Peyer's patch (tissue), 4 donors: ENCODE measurements at regions not wholly inside any gene's neighbourhood (a gene's known extent, or its start where the extent isn't known, plus 50 kb on each side); places are given as distances from the start of the nearest gene placed in this dataset.
A peak's percentile ranks its signal among the peaks of the same experiment; 100 is the strongest.

Source experiments
- DNase-seq, 3 donors: peaks; one replicate each; pipeline ENCODE4 v3.0.0-alpha.2; 2017 to 2019
- H3K27ac ChIP-seq, 4 donors: fragments of 200-600 bp; sonication (generic); one replicate each; pipeline ENCODE4 v1.5.1; 2016 to 2019
- H3K27me3 ChIP-seq, 2 donors: fragments of 200-600 bp; sonication (generic); one replicate each; pipeline ENCODE4 v1.5.1; 2019
- H3K36me3 ChIP-seq, 3 donors: fragments of 200-600 bp; sonication (generic); one replicate each; pipeline ENCODE4 v1.5.1; 2016 to 2019
- H3K4me1 ChIP-seq, 4 donors: fragments of 200-600 bp; sonication (generic); one replicate each; pipeline ENCODE4 v1.5.1; 2016 to 2019
- H3K4me3 ChIP-seq, 4 donors: fragments of 200-600 bp; sonication (generic); 1 replicate in 3 of 4; 2 replicates in 1 of 4; pipeline ENCODE4 v1.5.1; 2016 to 2019; ENCODE audit warnings: mild to moderate bottlenecking in 1 of 4
- H3K9me3 ChIP-seq, 4 donors: fragments of 200-600 bp; sonication (generic); one replicate each; pipeline ENCODE4 v1.5.1; 2016 to 2019; ENCODE audit warnings: mild to moderate bottlenecking in 1 of 4
- POLR2A ChIP-seq, 2 donors: fragments of 450-650 bp; IDR thresholded peaks; one replicate each; pipeline ENCODE4 v1.5.1; 2017; ENCODE audit warnings: antibody characterized with exemption in 2 of 2, mild to moderate bottlenecking in 2 of 2, moderate library complexity in 2 of 2
- TF ChIP-seq, protein P1 (sequence below), 6 experiments: fragments of 450-650 bp in 4 of 6; fragments of 200-600 bp in 2 of 6; sonication (generic) in 1 of 6; IDR thresholded peaks; one replicate each; pipeline ENCODE4 v1.5.1; 2017 to 2019; ENCODE audit warnings: antibody characterized with exemption in 6 of 6, mild to moderate bottlenecking in 3 of 6, moderate library complexity in 1 of 6

DNA sequence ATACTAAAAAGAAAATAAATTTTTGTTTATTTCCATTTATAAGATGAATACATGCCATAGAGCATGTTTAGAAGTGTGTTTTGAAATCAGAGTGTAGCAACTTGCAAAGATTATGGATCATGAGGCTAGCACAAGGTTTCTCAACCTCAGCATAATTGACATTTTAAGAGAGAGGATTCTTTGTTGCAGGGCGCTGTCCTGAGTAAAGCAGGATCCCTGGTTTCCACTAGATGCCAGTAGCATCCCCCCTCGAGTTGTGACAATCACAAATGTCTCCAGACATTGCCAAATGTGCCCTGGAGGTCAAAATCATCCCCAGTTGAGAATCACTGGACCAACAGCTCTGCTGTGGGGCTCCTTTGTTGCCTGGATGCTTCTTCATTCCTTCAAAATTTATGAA is 128.5 kb upstream of the RBMS3 start:
- TF ChIP-seq, protein P1, sequence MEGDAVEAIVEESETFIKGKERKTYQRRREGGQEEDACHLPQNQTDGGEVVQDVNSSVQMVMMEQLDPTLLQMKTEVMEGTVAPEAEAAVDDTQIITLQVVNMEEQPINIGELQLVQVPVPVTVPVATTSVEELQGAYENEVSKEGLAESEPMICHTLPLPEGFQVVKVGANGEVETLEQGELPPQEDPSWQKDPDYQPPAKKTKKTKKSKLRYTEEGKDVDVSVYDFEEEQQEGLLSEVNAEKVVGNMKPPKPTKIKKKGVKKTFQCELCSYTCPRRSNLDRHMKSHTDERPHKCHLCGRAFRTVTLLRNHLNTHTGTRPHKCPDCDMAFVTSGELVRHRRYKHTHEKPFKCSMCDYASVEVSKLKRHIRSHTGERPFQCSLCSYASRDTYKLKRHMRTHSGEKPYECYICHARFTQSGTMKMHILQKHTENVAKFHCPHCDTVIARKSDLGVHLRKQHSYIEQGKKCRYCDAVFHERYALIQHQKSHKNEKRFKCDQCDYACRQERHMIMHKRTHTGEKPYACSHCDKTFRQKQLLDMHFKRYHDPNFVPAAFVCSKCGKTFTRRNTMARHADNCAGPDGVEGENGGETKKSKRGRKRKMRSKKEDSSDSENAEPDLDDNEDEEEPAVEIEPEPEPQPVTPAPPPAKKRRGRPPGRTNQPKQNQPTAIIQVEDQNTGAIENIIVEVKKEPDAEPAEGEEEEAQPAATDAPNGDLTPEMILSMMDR (IDR thresholded peaks at IDR 0.05) = no peak
- TF ChIP-seq POLR2A (IDR thresholded peaks at IDR 0.05) = no peak
- Histone ChIP-seq H3K9me3 (no peaks in the 10 kb centered on the region), H3K4me3 (no peak overlapping the region), H3K27ac (no peak overlapping the region), H3K27me3 (no peaks in the 10 kb centered on the region), H3K4me1 (no peaks in the 10 kb centered on the region), H3K36me3 (no peaks in the 10 kb centered on the region)
- no peak for DNase-seq

DNA sequence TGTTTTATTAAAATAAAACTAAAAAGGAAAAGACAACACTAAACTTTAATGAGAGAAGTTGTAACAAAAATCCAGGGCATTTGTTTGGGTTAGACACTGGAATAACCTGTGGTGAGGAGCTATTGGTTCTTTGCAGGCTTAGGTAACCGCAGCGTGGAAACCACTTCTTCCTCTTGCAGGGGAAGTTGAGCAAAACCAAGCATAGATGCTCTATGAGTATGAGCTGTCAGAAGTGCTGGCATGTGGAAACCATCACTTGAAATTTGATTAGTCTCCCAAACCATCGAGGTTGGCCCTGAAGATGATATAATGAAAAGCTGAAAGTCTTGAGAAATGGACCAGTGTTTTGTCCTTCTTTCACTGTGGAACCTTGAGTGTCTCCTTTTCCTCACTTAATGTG is 127.1 kb upstream of the RBMS3 start:
- Histone ChIP-seq H3K9me3 (no peaks in the 10 kb centered on the region), H3K36me3 (no peaks in the 10 kb centered on the region), H3K27me3 (no peaks in the 10 kb centered on the region), H3K4me1 (no peaks in the 10 kb centered on the region), H3K27ac (no peak overlapping the region), H3K4me3 (no peak overlapping the region)
- TF ChIP-seq, protein P1 (IDR thresholded peaks at IDR 0.05) = no peak
- no peak for TF ChIP-seq POLR2A (IDR thresholded peaks at IDR 0.05)
- peak in 2 of 3 donors; percentile 16 to 48 for DNase-seq

DNA sequence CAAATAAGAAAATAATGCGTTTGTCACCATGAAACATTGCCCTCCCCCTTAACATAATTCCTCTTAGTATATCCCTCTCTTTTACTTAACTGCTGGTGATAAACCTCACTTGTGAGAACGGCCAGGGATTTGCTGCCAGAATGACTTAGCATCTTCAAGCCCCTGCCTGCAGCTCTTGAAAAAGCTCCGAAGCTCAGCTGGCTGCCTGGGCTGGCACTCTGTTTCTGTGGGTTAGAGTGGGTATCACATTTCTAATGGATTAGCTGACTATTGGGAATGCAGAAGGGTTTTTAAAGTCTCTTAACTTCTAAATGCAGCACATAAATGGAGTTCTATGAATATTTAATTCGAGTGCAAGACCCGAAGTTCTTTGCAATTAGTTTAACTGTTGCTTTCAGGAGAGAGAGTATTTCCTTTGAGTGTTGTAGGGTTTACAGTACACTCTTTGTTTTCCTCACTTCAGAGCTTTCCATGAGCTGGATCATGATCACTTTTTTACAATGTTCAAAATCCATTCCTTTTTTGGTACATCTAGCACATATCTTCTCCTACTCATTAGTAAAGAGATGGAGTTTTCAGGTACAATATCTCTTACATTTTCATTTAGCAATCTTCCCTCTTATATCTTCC is 124.7 kb upstream of the RBMS3 start:
- H3K36me3 ChIP-seq = no peaks in the 10 kb centered on the region
- no peaks in the 10 kb centered on the region for H3K27me3 ChIP-seq
- no peak for TF ChIP-seq POLR2A (IDR thresholded peaks at IDR 0.05)

DNA sequence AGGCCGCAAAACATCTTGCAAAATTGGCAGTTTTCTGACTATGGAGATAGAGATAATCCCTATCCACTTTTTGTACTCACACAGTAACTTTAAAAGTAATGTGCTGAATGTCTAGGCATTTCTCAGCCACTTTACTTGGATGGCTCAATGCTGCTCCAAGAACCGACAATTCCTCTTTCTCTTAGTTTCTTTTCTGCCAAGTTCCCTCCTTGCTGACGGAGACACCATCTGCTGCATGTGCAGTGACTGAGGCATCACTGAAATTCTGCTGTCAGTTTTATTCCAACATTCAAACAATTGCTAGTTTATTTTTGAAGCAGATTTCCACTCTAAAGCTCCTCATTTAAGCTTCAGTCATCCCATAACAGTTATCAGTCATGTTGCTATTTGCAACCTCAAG is 116.0 kb upstream of the RBMS3 start:
- Histone ChIP-seq H3K9me3 (no peaks in the 10 kb centered on the region), H3K4me3 (no peak overlapping the region), H3K36me3 (no peaks in the 10 kb centered on the region), H3K27me3 (no peaks in the 10 kb centered on the region), H3K4me1 (no peaks in the 10 kb centered on the region), H3K27ac (no peak overlapping the region)
- no peak for DNase-seq
- no peak for TF ChIP-seq POLR2A (IDR thresholded peaks at IDR 0.05)
- TF ChIP-seq, protein P1 (IDR thresholded peaks at IDR 0.05) = no peak

More for the DNA sequence above, 124.7 kb upstream of the RBMS3 start:
- no peaks in the 10 kb centered on the region for H3K9me3 ChIP-seq
- no peak overlapping the region for H3K4me3 ChIP-seq
- DNase-seq = no peak
- no peak overlapping the region for H3K27ac ChIP-seq
- H3K4me1 ChIP-seq = no peaks in the 10 kb centered on the region

DNA sequence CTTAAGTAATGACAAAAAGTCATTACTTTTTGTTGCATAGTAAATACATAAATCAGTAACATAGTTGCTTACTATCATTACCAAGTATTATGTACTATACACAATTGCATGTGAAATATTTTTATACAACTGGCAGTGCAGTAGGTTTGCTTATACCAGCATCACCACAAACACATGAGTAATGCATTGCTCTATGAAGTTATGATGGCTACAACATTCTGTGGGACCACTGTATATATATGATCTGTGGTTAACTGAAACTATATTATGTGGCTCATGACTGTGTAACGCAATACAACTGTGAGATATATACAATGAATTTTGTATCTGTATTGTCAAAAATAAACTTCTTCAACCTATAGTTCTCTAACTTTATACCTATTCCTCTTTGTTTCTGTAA is 113.7 kb upstream of the RBMS3 start:
- no peak for DNase-seq
- Histone ChIP-seq H3K27ac (no peak overlapping the region), H3K27me3 (no peaks in the 10 kb centered on the region), H3K36me3 (no peaks in the 10 kb centered on the region), H3K4me3 (no peak overlapping the region), H3K4me1 (no peaks in the 10 kb centered on the region), H3K9me3 (no peaks in the 10 kb centered on the region)
- no peak for TF ChIP-seq POLR2A (IDR thresholded peaks at IDR 0.05)
- TF ChIP-seq, protein P1 (IDR thresholded peaks at IDR 0.05) = no peak

DNA sequence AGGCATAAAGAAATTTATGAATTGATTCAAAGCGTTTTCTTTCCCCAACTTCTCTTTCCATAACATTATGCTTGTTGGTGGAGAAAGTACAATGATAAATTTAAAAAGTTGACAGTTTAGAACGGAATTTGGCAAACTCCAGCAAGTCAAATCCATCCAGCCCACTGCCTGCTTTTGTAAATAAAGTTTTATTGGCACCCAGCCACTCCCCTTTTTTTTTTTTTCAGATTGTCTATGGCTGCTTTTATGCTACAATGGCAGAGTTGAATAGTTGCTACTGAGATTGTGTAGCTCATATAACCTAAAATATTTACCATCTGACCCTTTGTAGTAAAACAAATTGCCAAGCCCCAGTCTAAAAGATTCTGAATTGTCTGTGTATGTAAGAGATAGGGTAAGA is 112.8 kb upstream of the RBMS3 start:
- H3K27me3 ChIP-seq = no peaks in the 10 kb centered on the region
- no peaks in the 10 kb centered on the region for H3K36me3 ChIP-seq
- DNase-seq = no peak
- H3K9me3 ChIP-seq = no peaks in the 10 kb centered on the region
- H3K27ac ChIP-seq = no peak overlapping the region
- no peaks in the 10 kb centered on the region for H3K4me1 ChIP-seq
- no peak for TF ChIP-seq POLR2A (IDR thresholded peaks at IDR 0.05)
- TF ChIP-seq, protein P1 (IDR thresholded peaks at IDR 0.05) = no peak
- no peak overlapping the region for H3K4me3 ChIP-seq
